ENCODE measurements at regions not wholly inside any gene's neighbourhood (a gene's known extent, or its start where the extent isn't known, plus 50 kb on each side); places are given as distances from the start of the nearest gene placed in this dataset.
A peak's percentile ranks its signal among the peaks of the same experiment; 100 is the strongest.

GRCh38 chr4:56198265-56198664, 189.0 kb downstream of the AASDH start:
- Histone ChIP-seq H3K27me3 (replicated peaks in 2 of 5; ENCODE audit: control insufficient read depth in 4 of 5, insufficient read depth in 5 of 5, low read length in 4 of 5) (no peaks in the 10 kb centered on the region), H3K36me3 (ENCODE audit: control insufficient read depth in 4 of 4, insufficient read depth in 4 of 4, low read length in 3 of 4) (peaks cover 2 to 7% (median 3%) of the 10 kb centered on the region in 4 experiments), H3K4me1 (ENCODE audit: control extremely low read depth in 1 of 4, control insufficient read depth in 4 of 4, insufficient read depth in 4 of 4, low read length in 3 of 4) (no peaks in the 10 kb centered on the region), H3K27ac (ENCODE audit: insufficient read depth in 1 of 2, low read depth in 1 of 2, low read length in 2 of 2, poor library complexity in 1 of 2, severe bottlenecking in 2 of 2) (no peak overlapping the region), H3K4me3 (ENCODE audit: control insufficient read depth in 1 of 7, extremely low read depth in 1 of 7, insufficient read depth in 4 of 7, low read depth in 2 of 7, low read length in 6 of 7) (no peak overlapping the region), H3K9me3 (ENCODE audit: control extremely low read depth in 1 of 5, control insufficient read depth in 4 of 5, insufficient read depth in 2 of 5, low read depth in 1 of 5, low read length in 4 of 5) (no peaks in the 10 kb centered on the region)
- ChIA-PET CTCF (interaction anchor here (1.1 kb wide), 1 partner anchor 28 kb away, joined by 3 read pairs; no protein-coding TSS in a partner anchor), POLR2A (no interaction called here)
- DNase-seq, result no peak
- 100% methylated on average over 1 of the region's 2 CpGs for WGBS (ENCODE audit: insufficient coverage)

DNA sequence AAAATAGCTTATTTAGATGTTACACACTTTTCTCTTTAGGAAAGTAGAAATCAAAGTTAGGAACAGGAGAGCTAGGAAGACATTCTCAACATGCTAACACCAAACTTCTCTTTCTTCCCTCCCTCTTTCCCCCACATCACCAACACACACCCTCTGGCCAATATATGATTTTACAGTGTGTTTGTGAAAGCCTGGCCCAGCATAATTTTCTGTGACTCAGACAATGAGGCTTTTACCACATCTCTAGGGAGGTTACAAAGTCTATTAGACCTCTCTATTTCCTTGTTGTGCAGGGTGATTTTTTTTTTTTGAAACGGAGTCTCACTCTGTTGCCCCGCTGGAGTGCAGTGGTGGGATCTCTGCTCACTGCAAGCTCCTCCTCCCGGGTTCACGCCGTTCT, 189.9 kb downstream of the AASDH start:
- no peaks in the 10 kb centered on the region for H3K9me3 ChIP-seq (ENCODE audit: control extremely low read depth in 1 of 5, control insufficient read depth in 4 of 5, insufficient read depth in 2 of 5, low read depth in 1 of 5, low read length in 4 of 5)
- peaks cover 0 to 7% (median 2%) of the 10 kb centered on the region in 4 experiments for H3K36me3 ChIP-seq (ENCODE audit: control insufficient read depth in 4 of 4, insufficient read depth in 4 of 4, low read length in 3 of 4)
- H3K27me3 ChIP-seq (replicated peaks in 2 of 5; ENCODE audit: control insufficient read depth in 4 of 5, insufficient read depth in 5 of 5, low read length in 4 of 5), result no peaks in the 10 kb centered on the region
- POLR2A ChIA-PET, result no interaction called here
- DNase-seq, result no peak
- no peak overlapping the region for H3K4me3 ChIP-seq (ENCODE audit: control insufficient read depth in 1 of 7, extremely low read depth in 1 of 7, insufficient read depth in 4 of 7, low read depth in 2 of 7, low read length in 6 of 7)
- 100% methylated on average over 5 of the region's 5 CpGs for WGBS (ENCODE audit: insufficient coverage)
- CTCF ChIA-PET, result interaction anchor here (1.2 kb wide), 1 partner anchor 11 kb away, joined by 4 read pairs; no protein-coding TSS in a partner anchor
- no peak overlapping the region for H3K27ac ChIP-seq (ENCODE audit: insufficient read depth in 1 of 2, low read depth in 1 of 2, low read length in 2 of 2, poor library complexity in 1 of 2, severe bottlenecking in 2 of 2)
- no peaks in the 10 kb centered on the region for H3K4me1 ChIP-seq (ENCODE audit: control extremely low read depth in 1 of 4, control insufficient read depth in 4 of 4, insufficient read depth in 4 of 4, low read length in 3 of 4)

DNA sequence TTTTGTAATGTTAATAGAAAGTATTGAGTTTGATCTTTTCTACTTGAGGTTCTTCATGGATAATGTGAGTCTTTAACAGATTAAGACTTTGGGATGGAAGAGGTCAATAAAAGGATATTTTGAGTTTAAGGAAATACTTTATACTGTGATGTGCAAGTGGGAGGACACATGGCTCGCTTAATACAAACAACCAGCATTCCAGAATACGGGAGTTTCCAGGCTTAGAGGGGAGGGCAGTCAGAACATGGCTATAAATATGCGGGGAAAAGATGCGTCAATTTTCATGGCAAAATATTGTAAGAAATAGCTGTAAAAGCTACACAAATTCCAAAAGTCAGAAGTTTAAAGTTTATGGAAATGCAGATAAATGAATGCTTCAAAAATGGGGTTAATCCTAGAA, 192.3 kb downstream of the AASDH start:
- Histone ChIP-seq H3K36me3 (ENCODE audit: control insufficient read depth in 4 of 4, insufficient read depth in 4 of 4, low read length in 3 of 4) (peaks cover 0 to 11% (median 7%) of the 10 kb centered on the region in 4 experiments), H3K4me3 (ENCODE audit: control insufficient read depth in 1 of 7, extremely low read depth in 1 of 7, insufficient read depth in 4 of 7, low read depth in 2 of 7, low read length in 6 of 7) (no peak overlapping the region), H3K4me1 (ENCODE audit: control extremely low read depth in 1 of 4, control insufficient read depth in 4 of 4, insufficient read depth in 4 of 4, low read length in 3 of 4) (no peaks in the 10 kb centered on the region), H3K9me3 (ENCODE audit: control extremely low read depth in 1 of 5, control insufficient read depth in 4 of 5, insufficient read depth in 2 of 5, low read depth in 1 of 5, low read length in 4 of 5) (peaks cover 0 to 2% (median 0%) of the 10 kb centered on the region in 5 experiments), H3K27me3 (replicated peaks in 2 of 5; ENCODE audit: control insufficient read depth in 4 of 5, insufficient read depth in 5 of 5, low read length in 4 of 5) (no peaks in the 10 kb centered on the region), H3K27ac (ENCODE audit: insufficient read depth in 1 of 2, low read depth in 1 of 2, low read length in 2 of 2, poor library complexity in 1 of 2, severe bottlenecking in 2 of 2) (no peak overlapping the region)
- DNase-seq, result no peak
- POLR2A ChIA-PET, result no interaction called here
- WGBS (ENCODE audit: insufficient coverage), result 96% methylated on average over 4 of the region's 4 CpGs
- CTCF ChIA-PET, result no interaction called here

DNA sequence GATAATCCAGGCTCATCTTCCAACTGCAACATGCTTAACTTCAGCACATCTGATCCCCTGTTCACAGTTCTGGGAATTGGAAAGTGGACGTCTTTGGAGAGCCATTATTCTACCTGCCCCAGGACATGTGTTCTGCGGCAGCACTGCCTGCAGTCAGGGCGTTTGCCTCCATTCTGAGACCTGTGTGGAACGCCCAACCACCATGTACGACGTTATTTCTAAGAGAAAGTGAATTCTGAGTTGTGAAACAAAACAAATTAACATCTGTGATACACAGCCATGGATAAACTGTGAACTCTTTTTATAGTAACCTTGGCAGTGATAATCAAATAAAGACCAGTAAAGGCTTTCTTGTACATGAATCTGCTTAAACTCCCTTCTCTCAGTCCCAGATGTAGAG, 195.8 kb downstream of the AASDH start:
- Histone ChIP-seq H3K27me3 (replicated peaks in 2 of 5; ENCODE audit: control insufficient read depth in 4 of 5, insufficient read depth in 5 of 5, low read length in 4 of 5) (no peaks in the 10 kb centered on the region), H3K4me1 (ENCODE audit: control extremely low read depth in 1 of 4, control insufficient read depth in 4 of 4, insufficient read depth in 4 of 4, low read length in 3 of 4) (no peaks in the 10 kb centered on the region), H3K36me3 (ENCODE audit: control insufficient read depth in 4 of 4, insufficient read depth in 4 of 4, low read length in 3 of 4) (peaks cover 2 to 15% (median 5%) of the 10 kb centered on the region in 4 experiments), H3K27ac (ENCODE audit: insufficient read depth in 1 of 2, low read depth in 1 of 2, low read length in 2 of 2, poor library complexity in 1 of 2, severe bottlenecking in 2 of 2) (no peak overlapping the region), H3K4me3 (ENCODE audit: control insufficient read depth in 1 of 7, extremely low read depth in 1 of 7, insufficient read depth in 4 of 7, low read depth in 2 of 7, low read length in 6 of 7) (no peak overlapping the region), H3K9me3 (ENCODE audit: control extremely low read depth in 1 of 5, control insufficient read depth in 4 of 5, insufficient read depth in 2 of 5, low read depth in 1 of 5, low read length in 4 of 5) (peaks cover 0 to 2% (median 0%) of the 10 kb centered on the region in 5 experiments)
- DNase-seq, result no peak
- ChIA-PET POLR2A (no interaction called here), CTCF (no interaction called here)
- WGBS (ENCODE audit: insufficient coverage), result 97% methylated on average over 3 of the region's 6 CpGs

GRCh38 chr4:56187688-56188087, 199.6 kb downstream of the AASDH start:
- DNase-seq, result no peak
- H3K9me3 ChIP-seq (ENCODE audit: control extremely low read depth in 1 of 5, control insufficient read depth in 4 of 5, insufficient read depth in 2 of 5, low read depth in 1 of 5, low read length in 4 of 5), result peaks cover 0 to 2% (median 0%) of the 10 kb centered on the region in 5 experiments
- no peak overlapping the region for H3K4me3 ChIP-seq (ENCODE audit: control insufficient read depth in 1 of 7, extremely low read depth in 1 of 7, insufficient read depth in 4 of 7, low read depth in 2 of 7, low read length in 6 of 7)
- H3K27me3 ChIP-seq (replicated peaks in 2 of 5; ENCODE audit: control insufficient read depth in 4 of 5, insufficient read depth in 5 of 5, low read length in 4 of 5), result no peaks in the 10 kb centered on the region
- POLR2A ChIA-PET, result no interaction called here
- WGBS (ENCODE audit: insufficient coverage), result 97% methylated on average over 4 of the region's 6 CpGs
- CTCF ChIA-PET, result interaction anchor here (0.9 kb wide), 1 partner anchor 137 kb away, joined by 3 read pairs; no protein-coding TSS in a partner anchor
- H3K27ac ChIP-seq (ENCODE audit: insufficient read depth in 1 of 2, low read depth in 1 of 2, low read length in 2 of 2, poor library complexity in 1 of 2, severe bottlenecking in 2 of 2), result no peak overlapping the region
- peaks cover 8 to 28% (median 12%) of the 10 kb centered on the region in 4 experiments for H3K36me3 ChIP-seq (ENCODE audit: control insufficient read depth in 4 of 4, insufficient read depth in 4 of 4, low read length in 3 of 4)
- peaks cover 0 to 5% (median 0%) of the 10 kb centered on the region in 4 experiments for H3K4me1 ChIP-seq (ENCODE audit: control extremely low read depth in 1 of 4, control insufficient read depth in 4 of 4, insufficient read depth in 4 of 4, low read length in 3 of 4)

DNA sequence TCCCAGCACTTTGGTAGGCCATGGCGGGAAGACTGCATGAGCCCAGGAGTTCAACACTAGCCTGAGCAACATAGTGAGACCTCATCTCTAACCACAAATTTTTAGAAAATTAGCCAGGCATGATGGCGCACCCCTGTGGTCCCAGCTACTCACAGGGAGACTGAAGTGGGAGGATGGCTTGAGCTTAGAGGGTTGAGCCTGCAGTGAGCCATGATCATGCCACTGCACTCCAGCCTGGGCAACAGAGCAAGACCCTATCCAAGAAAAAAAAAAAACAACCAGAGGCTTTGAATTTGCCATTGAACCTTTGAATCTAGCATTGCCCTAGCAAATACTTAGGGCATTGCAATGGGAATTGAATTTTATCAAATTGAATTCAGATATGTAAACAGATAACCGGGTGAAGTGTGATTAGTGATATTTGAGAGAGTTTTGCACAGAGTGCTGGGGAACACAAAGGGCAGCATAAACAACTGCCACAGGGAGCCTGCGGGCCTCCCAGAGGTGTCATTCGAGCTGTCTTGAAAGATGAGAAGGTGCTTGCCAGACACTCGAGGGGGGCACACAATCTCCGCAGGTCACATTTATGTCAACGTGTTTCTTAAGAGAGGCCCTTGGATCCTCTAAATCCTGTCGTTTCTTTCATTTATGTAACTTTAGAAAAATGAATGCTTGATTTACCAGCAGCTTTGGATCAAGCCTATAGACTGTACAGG, 200.3 kb downstream of the AASDH start:
- 94% methylated on average over 8 of the region's 9 CpGs for WGBS (ENCODE audit: insufficient coverage)
- H3K4me3 ChIP-seq (ENCODE audit: control insufficient read depth in 1 of 7, extremely low read depth in 1 of 7, insufficient read depth in 4 of 7, low read depth in 2 of 7, low read length in 6 of 7), result no peak overlapping the region
- no peaks in the 10 kb centered on the region for H3K27me3 ChIP-seq (replicated peaks in 2 of 5; ENCODE audit: control insufficient read depth in 4 of 5, insufficient read depth in 5 of 5, low read length in 4 of 5)
- peaks cover 8 to 30% (median 12%) of the 10 kb centered on the region in 4 experiments for H3K36me3 ChIP-seq (ENCODE audit: control insufficient read depth in 4 of 4, insufficient read depth in 4 of 4, low read length in 3 of 4)
- no peak for DNase-seq
- H3K27ac ChIP-seq (ENCODE audit: insufficient read depth in 1 of 2, low read depth in 1 of 2, low read length in 2 of 2, poor library complexity in 1 of 2, severe bottlenecking in 2 of 2), result peak overlapping the region in 1 of 2 experiments; percentile 20
- peaks cover 0 to 2% (median 0%) of the 10 kb centered on the region in 5 experiments for H3K9me3 ChIP-seq (ENCODE audit: control extremely low read depth in 1 of 5, control insufficient read depth in 4 of 5, insufficient read depth in 2 of 5, low read depth in 1 of 5, low read length in 4 of 5)
- peaks cover 0 to 11% (median 0%) of the 10 kb centered on the region in 4 experiments for H3K4me1 ChIP-seq (ENCODE audit: control extremely low read depth in 1 of 4, control insufficient read depth in 4 of 4, insufficient read depth in 4 of 4, low read length in 3 of 4)
- ChIA-PET POLR2A (no interaction called here), CTCF (interaction anchor here (1.0 to 1.3 kb wide), 2 partner anchors 10 to 20 kb away, joined by 3 to 4 read pairs; no protein-coding TSS in a partner anchor)

GRCh38 chr4:56185901-56186300, 201.4 kb downstream of the AASDH start:
- ChIA-PET CTCF (interaction anchor here (1.3 kb wide), 1 partner anchor 11 kb away, joined by 4 read pairs; no protein-coding TSS in a partner anchor), POLR2A (no interaction called here)
- Histone ChIP-seq H3K9me3 (ENCODE audit: control extremely low read depth in 1 of 5, control insufficient read depth in 4 of 5, insufficient read depth in 2 of 5, low read depth in 1 of 5, low read length in 4 of 5) (peaks cover 0 to 2% (median 0%) of the 10 kb centered on the region in 5 experiments), H3K4me1 (ENCODE audit: control extremely low read depth in 1 of 4, control insufficient read depth in 4 of 4, insufficient read depth in 4 of 4, low read length in 3 of 4) (peaks cover 0 to 21% (median 8%) of the 10 kb centered on the region in 4 experiments), H3K27me3 (replicated peaks in 2 of 5; ENCODE audit: control insufficient read depth in 4 of 5, insufficient read depth in 5 of 5, low read length in 4 of 5) (no peaks in the 10 kb centered on the region), H3K27ac (ENCODE audit: insufficient read depth in 1 of 2, low read depth in 1 of 2, low read length in 2 of 2, poor library complexity in 1 of 2, severe bottlenecking in 2 of 2) (no peak overlapping the region), H3K4me3 (ENCODE audit: control insufficient read depth in 1 of 7, extremely low read depth in 1 of 7, insufficient read depth in 4 of 7, low read depth in 2 of 7, low read length in 6 of 7) (no peak overlapping the region), H3K36me3 (ENCODE audit: control insufficient read depth in 4 of 4, insufficient read depth in 4 of 4, low read length in 3 of 4) (peaks cover 6 to 24% (median 12%) of the 10 kb centered on the region in 4 experiments)
- DNase-seq, result no peak
- 100% methylated on average over 4 of the region's 4 CpGs for WGBS (ENCODE audit: insufficient coverage)
